Endothelial cell of umbilical vein (primary cell): ENCODE measurements at regions not wholly inside any gene's neighbourhood (a gene's known extent, or its start where the extent isn't known, plus 50 kb on each side); places are given as distances from the start of the nearest gene placed in this dataset.

Source experiments
- POLR2AphosphoS5 ChIP-seq: IDR thresholded peaks from 2 replicates; pipeline ENCODE4 v1.6.1; 2012; ENCODE audit warnings: low read depth, mild to moderate bottlenecking, control low read depth, low read length, moderate library complexity; ENCODE audit not compliant: insufficient read depth
- TF ChIP-seq, protein P1 (sequence below), 2 donors: IDR thresholded peaks; 1 replicate in 1 of 2; 2 replicates in 1 of 2; pipeline ENCODE4 v1.5.1; 2011; ENCODE audit warnings: low read length in 2 of 2, mild to moderate bottlenecking in 2 of 2, moderate library complexity in 2 of 2, control low read depth in 1 of 2, inconsistent platforms in 1 of 2, low read depth in 1 of 2; ENCODE audit not compliant: insufficient read depth in 1 of 2; ENCODE audit errors: extremely low read depth in 1 of 2
- TF ChIP-seq, protein P2 (sequence below): IDR thresholded peaks from 2 replicates; pipeline ENCODE4 v1.6.1; 2011; ENCODE audit not compliant: insufficient read depth, insufficient read length

DNA sequence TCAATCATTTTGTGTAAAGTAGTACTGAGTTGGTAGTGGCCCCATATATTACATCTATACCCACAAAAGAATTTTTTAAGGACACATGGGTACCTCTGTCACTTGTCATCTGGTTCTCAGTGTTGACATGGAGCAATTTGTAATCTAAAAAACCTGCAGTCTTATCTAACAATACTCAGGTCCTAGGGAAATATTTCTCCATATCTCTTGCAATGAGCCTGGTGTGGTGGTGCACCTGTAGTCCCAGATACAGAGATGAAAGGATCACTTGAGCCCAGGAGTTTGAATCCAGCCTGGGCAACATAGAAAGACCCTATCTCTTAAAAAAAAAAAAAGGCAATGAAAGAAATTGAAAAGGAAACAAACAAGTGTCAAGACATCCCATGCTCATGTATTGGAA, 70.7 kb upstream of the ZNF30 start:
- TF ChIP-seq, protein P1, sequence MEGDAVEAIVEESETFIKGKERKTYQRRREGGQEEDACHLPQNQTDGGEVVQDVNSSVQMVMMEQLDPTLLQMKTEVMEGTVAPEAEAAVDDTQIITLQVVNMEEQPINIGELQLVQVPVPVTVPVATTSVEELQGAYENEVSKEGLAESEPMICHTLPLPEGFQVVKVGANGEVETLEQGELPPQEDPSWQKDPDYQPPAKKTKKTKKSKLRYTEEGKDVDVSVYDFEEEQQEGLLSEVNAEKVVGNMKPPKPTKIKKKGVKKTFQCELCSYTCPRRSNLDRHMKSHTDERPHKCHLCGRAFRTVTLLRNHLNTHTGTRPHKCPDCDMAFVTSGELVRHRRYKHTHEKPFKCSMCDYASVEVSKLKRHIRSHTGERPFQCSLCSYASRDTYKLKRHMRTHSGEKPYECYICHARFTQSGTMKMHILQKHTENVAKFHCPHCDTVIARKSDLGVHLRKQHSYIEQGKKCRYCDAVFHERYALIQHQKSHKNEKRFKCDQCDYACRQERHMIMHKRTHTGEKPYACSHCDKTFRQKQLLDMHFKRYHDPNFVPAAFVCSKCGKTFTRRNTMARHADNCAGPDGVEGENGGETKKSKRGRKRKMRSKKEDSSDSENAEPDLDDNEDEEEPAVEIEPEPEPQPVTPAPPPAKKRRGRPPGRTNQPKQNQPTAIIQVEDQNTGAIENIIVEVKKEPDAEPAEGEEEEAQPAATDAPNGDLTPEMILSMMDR (IDR thresholded peaks at IDR 0.05; ENCODE audit: extremely low read depth in 1 of 2, insufficient read depth in 1 of 2, low read depth in 1 of 2, low read length in 2 of 2): no peak
- TF ChIP-seq, protein P2, sequence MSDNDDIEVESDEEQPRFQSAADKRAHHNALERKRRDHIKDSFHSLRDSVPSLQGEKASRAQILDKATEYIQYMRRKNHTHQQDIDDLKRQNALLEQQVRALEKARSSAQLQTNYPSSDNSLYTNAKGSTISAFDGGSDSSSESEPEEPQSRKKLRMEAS: no peak
- TF ChIP-seq POLR2AphosphoS5: no peak
